ENCODE measurements at regions not wholly inside any gene's neighbourhood (a gene's known extent, or its start where the extent isn't known, plus 50 kb on each side); places are given as distances from the start of the nearest gene placed in this dataset.

- TF ChIP-seq POLR2AphosphoS5 (IDR thresholded peaks at IDR 0.05; ENCODE audit: control insufficient read depth, insufficient read depth, low read depth, low read length): no peak
- no peak for TF ChIP-seq HNRNPK (IDR thresholded peaks at IDR 0.05; ENCODE audit: low read depth, low read length, poor library complexity, severe bottlenecking)
- TF ChIP-seq CTCF (IDR thresholded peaks at IDR 0.05 in 2 of 3, conservative IDR thresholded peaks at IDR 0.05 in 1 of 3; ENCODE audit: insufficient read depth in 2 of 3, low read depth in 1 of 3, low read length in 3 of 3): no peak
- TF ChIP-seq ESRRA (IDR thresholded peaks at IDR 0.05; ENCODE audit: borderline replicate concordance, low read depth): no peak
- TF ChIP-seq SNIP1 (IDR thresholded peaks at IDR 0.05; ENCODE audit: low read depth): no peak
- TF ChIP-seq IRF1 (CRISPR knock-in tag; IDR thresholded peaks at IDR 0.05; ENCODE audit: borderline replicate concordance): no peak
- no peak for TF ChIP-seq KAT2B (IDR thresholded peaks at IDR 0.05; ENCODE audit: low read depth, low read length)
- no peak for TF ChIP-seq MGA (IDR thresholded peaks at IDR 0.05)
- no peak for TF ChIP-seq USF1 (CRISPR knock-in tag; IDR thresholded peaks at IDR 0.05)
- no peak for TF ChIP-seq TRIM28 (IDR thresholded peaks at IDR 0.05)
- no peak for TF ChIP-seq ZC3H11A (IDR thresholded peaks at IDR 0.05; ENCODE audit: low read depth, low read length)
- TF ChIP-seq ZHX1 (conservative IDR thresholded peaks at IDR 0.05; ENCODE audit: low read length): no peak
- TF ChIP-seq MAX (CRISPR knock-in tag; IDR thresholded peaks at IDR 0.05): no peak
Observed at GRCh38 chr12:77118696-77119095, 53.3 kb upstream of the E2F7 start.
